ENCODE measurements at regions not wholly inside any gene's neighbourhood (a gene's known extent, or its start where the extent isn't known, plus 50 kb on each side); places are given as distances from the start of the nearest gene placed in this dataset.

- TF ChIP-seq CTCF (IDR thresholded peaks at IDR 0.05; ENCODE audit: low read length) = no peak
- no peak for TF ChIP-seq EZH2phosphoT487 (IDR thresholded peaks at IDR 0.05; ENCODE audit: low read length)
These were observed 572.9 kb upstream of the SLC8A1 start for GRCh38 chr2:41024816-41025215.

All from MM.1S (cell line).